ENCODE measurements at regions not wholly inside any gene's neighbourhood (a gene's known extent, or its start where the extent isn't known, plus 50 kb on each side); places are given as distances from the start of the nearest gene placed in this dataset.

DNA sequence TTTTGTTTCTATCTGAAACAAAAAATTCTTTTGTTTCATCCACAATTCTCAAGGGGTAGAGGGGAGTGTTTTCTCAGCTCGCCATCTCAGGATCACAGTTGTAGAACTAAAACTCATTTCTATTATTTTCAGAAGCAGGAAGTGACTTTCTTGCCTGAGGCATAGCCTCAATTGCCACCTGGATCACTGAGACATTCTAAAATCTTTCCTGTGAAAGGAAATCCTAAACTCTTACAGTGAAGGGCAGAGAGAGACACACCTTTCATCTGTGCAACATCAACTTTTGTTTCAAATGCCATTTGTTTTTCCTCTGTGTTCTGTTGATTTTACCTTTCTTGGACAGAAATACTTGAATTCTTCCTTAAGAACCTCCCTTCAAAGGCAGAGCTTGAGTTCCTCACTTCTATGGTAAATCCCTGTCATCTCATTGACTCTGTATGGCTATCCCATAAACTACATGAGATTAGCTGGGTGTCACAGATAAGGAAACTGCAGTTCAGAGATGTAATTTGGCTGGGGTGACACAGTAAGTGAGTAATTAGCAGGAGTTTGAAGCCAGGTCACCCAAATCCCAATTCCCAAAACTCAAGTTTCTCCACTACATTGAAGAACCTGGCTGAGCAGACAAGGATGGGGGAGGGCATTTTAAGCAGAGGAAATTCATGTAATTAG lies 224.4 kb upstream of the HTR2A start:
- Mint-ChIP-seq H3K27me3 (no peaks in the 10 kb centered on the region), H3K36me3 (ENCODE audit: low read depth) (no peaks in the 10 kb centered on the region), H3K27ac (no peak overlapping the region), H3K4me3 (no peak overlapping the region), H3K4me1 (ENCODE audit: low read depth) (no peaks in the 10 kb centered on the region), H3K9me3 (no peaks in the 10 kb centered on the region)
- intact Hi-C loops (cut with micrococcal nuclease) = no loop called here

DNA sequence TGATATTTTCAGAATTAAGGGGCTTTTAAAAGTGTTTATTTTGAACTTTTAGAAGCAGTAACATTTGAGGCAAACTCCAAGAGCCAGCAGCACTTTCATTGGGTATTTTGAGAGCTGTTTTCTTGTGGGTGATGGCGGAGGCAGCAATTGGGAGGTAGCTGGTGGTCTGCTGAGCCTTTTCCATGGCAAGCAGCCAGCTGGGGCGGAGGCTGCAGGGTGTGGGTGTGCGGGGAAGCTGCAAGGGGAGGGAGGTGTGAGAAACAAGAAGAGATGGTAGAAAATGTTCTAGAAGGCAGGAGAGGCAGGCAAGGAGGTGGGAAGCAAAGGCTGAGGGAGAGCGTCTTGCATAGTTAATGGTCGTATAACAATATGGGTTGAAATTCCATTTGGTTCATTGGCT lies 223.4 kb upstream of the HTR2A start:
- Mint-ChIP-seq H3K4me1 (ENCODE audit: low read depth) (no peaks in the 10 kb centered on the region), H3K27ac (no peak overlapping the region), H3K4me3 (no peak overlapping the region), H3K36me3 (ENCODE audit: low read depth) (no peaks in the 10 kb centered on the region), H3K9me3 (no peaks in the 10 kb centered on the region), H3K27me3 (no peaks in the 10 kb centered on the region)
- intact Hi-C loops (cut with micrococcal nuclease) = no loop called here

DNA sequence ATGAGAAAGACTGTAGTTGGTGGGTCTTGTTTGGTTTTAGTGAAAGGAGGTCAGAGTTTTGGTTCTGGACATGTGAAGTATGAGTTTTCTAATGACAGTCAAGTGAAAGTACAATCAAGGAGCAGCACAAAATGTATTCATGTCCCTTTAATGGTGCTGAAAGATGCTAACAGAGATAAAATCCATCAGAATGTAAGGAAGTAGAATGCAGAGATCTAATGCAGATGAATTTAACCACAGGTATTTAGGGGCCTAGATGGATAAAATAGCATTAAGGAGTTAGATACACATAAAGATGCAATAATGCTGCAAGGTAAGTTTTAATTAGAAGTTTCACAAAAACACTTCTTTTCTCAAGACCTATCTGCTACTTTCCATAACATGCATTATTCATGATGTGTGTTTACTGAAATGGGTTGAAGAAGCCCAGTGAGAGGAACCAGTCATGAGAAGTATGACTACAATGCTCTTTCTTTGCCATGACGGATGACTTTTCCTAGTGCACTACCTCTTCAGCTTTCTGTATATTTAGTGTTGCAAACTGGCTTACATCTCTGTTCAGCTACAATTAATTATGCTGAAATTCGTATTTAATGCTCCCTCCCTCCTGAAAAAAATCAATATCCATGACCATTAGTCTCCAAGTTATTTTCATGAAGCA lies 222.9 kb upstream of the HTR2A start:
- Mint-ChIP-seq H3K27ac (no peak overlapping the region), H3K27me3 (no peaks in the 10 kb centered on the region), H3K9me3 (no peaks in the 10 kb centered on the region), H3K36me3 (ENCODE audit: low read depth) (no peaks in the 10 kb centered on the region), H3K4me3 (no peak overlapping the region), H3K4me1 (ENCODE audit: low read depth) (no peaks in the 10 kb centered on the region)
- intact Hi-C loops (cut with micrococcal nuclease) = no loop called here

DNA sequence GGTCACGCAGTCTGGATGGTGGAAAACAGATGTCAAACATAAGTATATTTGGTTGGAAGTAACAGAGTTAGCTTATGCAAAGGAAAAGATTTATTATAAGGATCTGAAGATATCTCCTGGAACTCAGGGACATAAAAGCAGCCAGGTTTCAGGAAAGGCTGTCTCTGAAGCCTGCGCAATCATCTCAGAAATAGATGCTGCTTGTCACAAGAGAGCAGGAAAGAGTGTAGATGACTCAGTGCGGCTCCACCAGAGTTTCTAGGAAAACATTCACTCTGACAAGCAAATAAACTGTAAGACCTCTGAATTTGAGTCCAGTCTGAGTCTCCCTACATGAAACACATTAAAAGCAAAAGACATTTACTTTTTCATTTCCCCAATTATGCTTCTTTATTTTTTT lies 220.4 kb upstream of the HTR2A start:
- Mint-ChIP-seq H3K27me3 (no peaks in the 10 kb centered on the region), H3K36me3 (ENCODE audit: low read depth) (no peaks in the 10 kb centered on the region)
- intact Hi-C loops (cut with micrococcal nuclease) = no loop called here

DNA sequence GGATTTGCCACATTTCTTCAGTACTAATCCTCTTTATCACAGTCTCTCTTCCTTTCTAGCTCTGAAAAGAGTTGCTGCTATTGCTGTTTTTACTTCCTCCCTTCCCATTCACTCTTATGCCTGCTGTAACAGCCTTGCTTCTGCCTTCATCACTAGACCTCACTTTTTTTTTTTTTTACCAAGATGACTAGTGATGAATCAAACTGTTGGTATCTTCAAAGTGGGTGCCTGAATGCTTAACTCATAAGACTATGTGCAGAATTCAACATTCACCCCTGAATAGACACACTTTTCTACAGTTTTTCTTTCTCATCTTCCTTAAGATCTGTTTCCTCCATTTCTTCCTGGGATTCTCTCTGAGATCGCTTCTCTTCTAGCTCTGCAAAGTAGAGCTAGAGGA lies 217.2 kb upstream of the HTR2A start:
- no peak overlapping the region for H3K27ac Mint-ChIP-seq
- H3K27me3 Mint-ChIP-seq = no peaks in the 10 kb centered on the region
- intact Hi-C loops (cut with micrococcal nuclease) = no loop called here
- H3K9me3 Mint-ChIP-seq = no peaks in the 10 kb centered on the region
- H3K4me1 Mint-ChIP-seq (ENCODE audit: low read depth) = peaks cover 3% of the 10 kb centered on the region
- H3K4me3 Mint-ChIP-seq = no peak overlapping the region
- H3K36me3 Mint-ChIP-seq (ENCODE audit: low read depth) = no peaks in the 10 kb centered on the region

More for the DNA sequence above, 220.4 kb upstream of the HTR2A start:
- H3K9me3 Mint-ChIP-seq = no peaks in the 10 kb centered on the region
- no peak overlapping the region for H3K27ac Mint-ChIP-seq
- H3K4me3 Mint-ChIP-seq = no peak overlapping the region
- H3K4me1 Mint-ChIP-seq (ENCODE audit: low read depth) = no peaks in the 10 kb centered on the region

DNA sequence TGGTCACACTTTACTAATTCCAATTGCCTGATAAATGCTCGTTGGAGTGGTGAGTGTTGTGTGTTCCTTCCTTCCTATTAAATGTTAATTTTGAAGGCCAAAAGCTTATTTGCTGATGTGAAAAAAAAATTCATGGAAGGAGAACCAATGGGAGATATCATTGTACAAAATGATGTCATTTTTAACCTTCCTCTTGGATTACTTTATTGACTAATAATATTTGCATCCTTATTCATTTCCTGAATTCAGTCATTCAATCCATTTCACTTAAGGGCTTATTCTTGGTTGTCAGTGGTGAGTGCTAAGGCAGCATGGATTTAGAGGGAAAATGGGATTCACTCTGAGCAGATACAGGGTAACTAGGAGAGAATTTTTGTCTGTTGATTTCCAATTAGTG lies 216.0 kb upstream of the HTR2A start:
- Mint-ChIP-seq H3K27me3 (no peaks in the 10 kb centered on the region), H3K4me1 (ENCODE audit: low read depth) (peaks cover 6% of the 10 kb centered on the region), H3K9me3 (no peaks in the 10 kb centered on the region), H3K4me3 (no peak overlapping the region), H3K36me3 (ENCODE audit: low read depth) (no peaks in the 10 kb centered on the region), H3K27ac (no peak overlapping the region)
- intact Hi-C loops (cut with micrococcal nuclease) = no loop called here

DNA sequence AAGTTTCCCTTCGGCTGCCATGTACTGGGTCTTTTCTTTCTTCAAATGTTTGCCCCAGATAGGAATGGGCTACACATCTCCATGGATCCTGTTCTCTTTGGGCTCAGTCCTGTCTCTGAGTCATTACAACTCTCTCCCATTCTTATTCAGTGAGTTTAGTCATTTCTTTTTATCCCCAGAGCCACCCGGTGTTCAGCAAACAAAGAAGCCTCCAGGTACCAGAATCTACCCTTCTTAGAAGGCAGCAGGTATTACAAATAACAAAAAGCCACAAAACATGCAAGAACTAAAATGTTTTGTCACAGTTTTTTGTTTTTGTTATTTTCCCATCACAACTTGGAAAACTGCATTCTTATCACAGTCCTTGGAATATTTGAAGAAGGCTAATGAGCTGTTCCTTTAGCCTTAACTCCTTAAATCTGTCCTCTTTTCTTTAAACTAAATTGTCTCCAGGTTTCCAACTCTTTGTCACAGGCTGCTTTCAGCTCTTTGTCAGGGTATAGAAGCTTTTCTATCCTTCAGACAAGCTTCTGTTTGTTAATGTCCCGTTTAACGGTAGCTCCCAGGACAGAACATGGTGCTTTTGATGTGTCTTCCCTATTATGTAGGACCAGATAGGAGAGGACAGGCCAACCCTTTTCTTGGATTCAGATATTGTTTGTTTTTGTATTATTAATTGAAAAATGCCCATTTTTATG lies 215.5 kb upstream of the HTR2A start:
- H3K36me3 Mint-ChIP-seq (ENCODE audit: low read depth) = no peaks in the 10 kb centered on the region
- no peak overlapping the region for H3K27ac Mint-ChIP-seq
- intact Hi-C loops (cut with micrococcal nuclease) = no loop called here
- H3K4me3 Mint-ChIP-seq = no peak overlapping the region
- H3K4me1 Mint-ChIP-seq (ENCODE audit: low read depth) = peaks cover 6% of the 10 kb centered on the region
- H3K27me3 Mint-ChIP-seq = no peaks in the 10 kb centered on the region
- no peaks in the 10 kb centered on the region for H3K9me3 Mint-ChIP-seq

DNA sequence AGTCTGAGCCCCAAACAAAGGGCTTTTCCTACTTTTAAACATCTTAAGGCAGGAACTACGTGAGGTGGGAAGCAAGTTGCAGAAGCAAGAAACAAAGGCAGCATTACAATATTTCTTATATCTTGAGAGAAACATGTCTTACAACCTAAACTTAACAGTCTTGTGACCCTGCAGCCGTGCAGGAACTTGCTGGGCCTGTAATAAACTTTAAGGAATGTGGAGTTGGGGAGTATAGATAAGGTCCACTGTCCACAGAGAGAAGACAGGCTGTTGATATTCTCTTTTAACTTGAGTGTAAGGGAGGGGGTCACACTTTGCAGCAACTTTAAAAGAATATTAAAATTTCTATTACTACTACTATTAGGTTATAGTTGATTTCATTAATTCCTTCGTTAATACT lies 214.6 kb upstream of the HTR2A start:
- Mint-ChIP-seq H3K9me3 (no peaks in the 10 kb centered on the region), H3K27ac (no peak overlapping the region), H3K27me3 (no peaks in the 10 kb centered on the region), H3K4me3 (no peak overlapping the region), H3K36me3 (ENCODE audit: low read depth) (no peaks in the 10 kb centered on the region), H3K4me1 (ENCODE audit: low read depth) (peaks cover 6% of the 10 kb centered on the region)
- intact Hi-C loops (cut with micrococcal nuclease) = no loop called here

DNA sequence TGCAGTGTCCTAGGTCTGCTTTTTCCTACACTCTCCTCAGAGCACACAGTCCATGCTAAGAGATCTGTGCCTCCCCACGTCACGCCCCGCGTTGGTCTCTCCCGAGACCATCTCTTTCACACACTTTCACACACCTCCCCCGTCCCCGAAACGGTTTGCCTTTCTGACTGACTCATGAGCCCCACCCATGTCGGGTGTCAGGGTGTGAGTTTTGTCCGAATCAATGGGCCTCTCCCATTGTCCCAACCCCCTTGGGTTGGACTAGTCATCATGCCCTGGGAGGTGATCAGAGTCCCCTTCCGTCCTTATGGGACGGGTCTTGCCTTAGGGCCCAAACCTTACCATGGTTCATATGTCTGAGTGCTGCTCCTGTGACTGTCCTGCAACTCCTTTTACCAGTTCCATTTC lies 214.0 kb upstream of the HTR2A start:
- Mint-ChIP-seq H3K36me3 (ENCODE audit: low read depth) (no peaks in the 10 kb centered on the region), H3K4me1 (ENCODE audit: low read depth) (peaks cover 6% of the 10 kb centered on the region), H3K9me3 (no peaks in the 10 kb centered on the region), H3K27ac (no peak overlapping the region), H3K27me3 (no peaks in the 10 kb centered on the region), H3K4me3 (no peak overlapping the region)
- intact Hi-C loops (cut with micrococcal nuclease) = no loop called here

DNA sequence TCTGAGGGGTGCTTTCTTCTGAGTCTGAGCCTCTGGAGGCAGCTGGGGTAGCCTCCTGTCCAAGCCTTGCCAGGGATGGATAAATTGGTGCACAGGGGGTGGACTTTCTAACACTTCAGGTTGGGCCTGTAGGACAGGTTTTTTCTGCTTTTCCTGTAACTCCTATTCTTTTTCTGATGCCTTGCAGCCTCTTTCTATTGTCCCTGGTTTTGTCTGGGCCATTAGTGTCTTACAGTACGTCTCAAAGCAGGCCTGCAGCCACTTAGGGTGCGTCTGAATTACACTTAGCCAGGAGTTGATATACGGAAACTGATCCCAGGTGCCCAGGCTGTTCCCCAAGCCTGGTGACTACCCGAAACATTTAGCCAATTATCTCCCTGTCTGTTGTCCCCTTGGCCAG lies 213.3 kb upstream of the HTR2A start:
- Mint-ChIP-seq H3K27me3 (no peaks in the 10 kb centered on the region), H3K9me3 (no peaks in the 10 kb centered on the region), H3K27ac (no peak overlapping the region), H3K4me1 (ENCODE audit: low read depth) (peaks cover 6% of the 10 kb centered on the region), H3K36me3 (ENCODE audit: low read depth) (no peaks in the 10 kb centered on the region), H3K4me3 (no peak overlapping the region)
- intact Hi-C loops (cut with micrococcal nuclease) = no loop called here

DNA sequence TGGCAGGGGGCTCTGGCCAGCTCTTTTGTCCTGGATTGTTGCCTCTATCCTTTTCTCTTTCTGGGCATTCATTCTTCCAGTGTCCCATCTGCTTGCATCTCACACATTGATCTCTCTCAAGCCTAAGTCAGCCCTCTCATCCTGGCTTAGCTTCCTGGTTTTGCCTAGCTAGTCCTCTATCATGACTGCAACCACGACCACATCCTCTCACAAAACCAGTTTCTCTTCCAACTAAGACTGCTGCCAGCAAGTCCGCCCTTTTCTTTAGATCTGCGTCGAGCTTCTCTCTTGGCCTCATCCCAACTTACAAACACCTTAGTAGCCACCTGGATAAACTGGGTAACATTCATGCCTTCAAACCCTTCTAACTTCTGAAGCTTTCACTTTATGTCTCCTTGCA lies 212.2 kb upstream of the HTR2A start:
- no peaks in the 10 kb centered on the region for H3K27me3 Mint-ChIP-seq
- no peak overlapping the region for H3K27ac Mint-ChIP-seq
- H3K36me3 Mint-ChIP-seq (ENCODE audit: low read depth) = no peaks in the 10 kb centered on the region
- no peak overlapping the region for H3K4me3 Mint-ChIP-seq
- no peaks in the 10 kb centered on the region for H3K9me3 Mint-ChIP-seq
- intact Hi-C loops (cut with micrococcal nuclease) = no loop called here
- peaks cover 6% of the 10 kb centered on the region for H3K4me1 Mint-ChIP-seq (ENCODE audit: low read depth)

DNA sequence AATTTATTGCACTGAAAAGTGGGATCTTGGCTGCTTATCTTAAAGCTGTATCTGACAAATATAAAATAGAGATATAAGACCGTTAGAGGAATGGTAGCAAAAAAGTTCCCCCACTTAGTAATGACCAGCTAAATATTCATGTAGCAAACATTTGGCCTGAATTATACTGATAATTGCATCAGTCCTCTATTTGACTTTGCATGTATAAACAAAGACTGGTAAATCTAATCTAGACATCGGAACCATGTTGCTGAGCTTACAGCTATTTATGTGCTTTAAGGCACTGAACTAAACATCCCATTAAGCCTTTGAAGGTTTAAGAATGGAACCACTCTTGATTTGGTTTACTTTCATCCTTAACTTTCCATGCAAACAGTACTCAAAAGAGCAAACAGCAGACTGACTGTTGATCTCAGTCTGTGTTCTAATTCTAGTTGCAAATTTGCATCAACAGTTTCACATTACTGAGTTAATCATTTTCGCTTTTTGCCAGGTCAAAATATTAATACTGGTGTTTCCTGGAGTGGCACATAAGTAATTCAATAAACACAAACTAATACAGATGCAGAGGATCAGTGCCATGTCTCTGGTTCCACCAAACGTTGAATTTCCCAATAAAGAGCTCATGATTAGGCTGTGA lies 203.5 kb upstream of the HTR2A start:
- H3K36me3 Mint-ChIP-seq (ENCODE audit: low read depth) = no peaks in the 10 kb centered on the region
- H3K27me3 Mint-ChIP-seq = no peaks in the 10 kb centered on the region
- no peak overlapping the region for H3K27ac Mint-ChIP-seq
- intact Hi-C loops (cut with micrococcal nuclease) = no loop called here
- no peak overlapping the region for H3K4me3 Mint-ChIP-seq
- peaks cover 11% of the 10 kb centered on the region for H3K9me3 Mint-ChIP-seq
- H3K4me1 Mint-ChIP-seq (ENCODE audit: low read depth) = no peaks in the 10 kb centered on the region

DNA sequence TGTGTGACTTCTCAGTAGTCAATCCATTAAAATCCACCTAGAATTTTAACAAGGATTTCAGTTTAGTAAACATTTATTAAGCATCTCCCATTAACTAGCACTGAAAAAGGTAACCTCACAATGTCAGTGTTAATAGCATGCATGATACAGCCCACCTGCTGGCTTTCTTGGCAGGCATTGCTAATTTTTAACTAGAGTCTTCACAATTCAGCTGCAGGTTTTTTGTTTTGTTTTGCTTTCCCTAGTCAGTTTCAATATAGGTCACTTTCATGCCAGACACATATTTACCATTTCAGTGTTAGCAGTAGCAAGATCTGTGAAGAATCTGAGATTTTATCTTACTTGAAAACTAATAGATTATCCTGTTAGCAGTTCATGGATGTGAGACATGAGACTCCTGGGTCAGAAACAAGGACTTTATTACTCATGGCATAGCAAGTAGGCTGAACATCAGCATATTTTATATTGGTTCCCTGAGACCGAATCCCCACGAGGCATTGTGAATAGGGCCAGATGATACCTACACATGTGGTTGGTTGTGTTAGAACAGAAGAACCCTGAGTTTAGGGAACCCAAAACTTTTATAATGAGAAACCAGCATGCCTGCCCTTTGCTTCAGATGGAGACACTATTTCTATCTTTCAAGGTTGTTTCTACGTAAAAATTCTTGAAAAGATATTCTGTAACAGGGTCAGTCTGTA lies 198.0 kb upstream of the HTR2A start:
- H3K9me3 Mint-ChIP-seq = no peaks in the 10 kb centered on the region
- H3K4me1 Mint-ChIP-seq (ENCODE audit: low read depth) = no peaks in the 10 kb centered on the region
- intact Hi-C loops (cut with micrococcal nuclease) = no loop called here
- H3K36me3 Mint-ChIP-seq (ENCODE audit: low read depth) = no peaks in the 10 kb centered on the region
- H3K27me3 Mint-ChIP-seq = no peaks in the 10 kb centered on the region
- H3K27ac Mint-ChIP-seq = no peak overlapping the region
- no peak overlapping the region for H3K4me3 Mint-ChIP-seq

DNA sequence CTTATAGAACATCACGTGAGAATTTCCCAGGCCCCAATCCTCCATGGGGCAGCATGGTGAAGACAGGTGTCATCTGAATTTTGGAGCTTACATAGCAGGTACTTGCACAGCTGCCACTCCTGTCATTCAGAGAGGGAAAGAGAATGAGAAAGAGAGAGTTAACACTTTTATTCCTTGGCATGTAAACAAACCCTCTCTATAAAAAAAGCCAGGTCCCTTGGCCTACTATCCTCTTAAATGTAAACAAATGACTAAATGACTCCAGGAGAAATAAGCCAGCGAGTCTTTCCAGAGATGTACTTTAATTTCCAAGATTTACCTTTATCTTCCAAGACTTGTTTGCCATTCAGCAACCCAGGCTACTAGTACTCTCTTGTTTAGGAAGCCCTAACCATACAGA lies 195.3 kb upstream of the HTR2A start:
- no peaks in the 10 kb centered on the region for H3K4me1 Mint-ChIP-seq (ENCODE audit: low read depth)
- no peaks in the 10 kb centered on the region for H3K36me3 Mint-ChIP-seq (ENCODE audit: low read depth)
- no peaks in the 10 kb centered on the region for H3K27me3 Mint-ChIP-seq
- intact Hi-C loops (cut with micrococcal nuclease) = no loop called here
- H3K27ac Mint-ChIP-seq = no peak overlapping the region
- no peak overlapping the region for H3K4me3 Mint-ChIP-seq
- no peaks in the 10 kb centered on the region for H3K9me3 Mint-ChIP-seq

Data from dendritic cell treated with granulocyte-macrophage colony-stimulating factor and Interleukin-4, amounts not matched to agents 40 ng/mL and 50 ng/mL, for 4 days (primary cell).